DMS79 (cell line): ENCODE measurements at regions not wholly inside any gene's neighbourhood (a gene's known extent, or its start where the extent isn't known, plus 50 kb on each side); places are given as distances from the start of the nearest gene placed in this dataset.
A peak's percentile ranks its signal among the peaks of the same experiment; 100 is the strongest.

ENCODE experiments used
- DNase-seq: peaks from one replicate; lab custom pipeline; 2025; lab: John Stamatoyannopoulos, UW

GRCh38 chr2:150417278-150417677 lies 70.2 kb downstream of the RND3 start:
- no peak for DNase-seq

DNA sequence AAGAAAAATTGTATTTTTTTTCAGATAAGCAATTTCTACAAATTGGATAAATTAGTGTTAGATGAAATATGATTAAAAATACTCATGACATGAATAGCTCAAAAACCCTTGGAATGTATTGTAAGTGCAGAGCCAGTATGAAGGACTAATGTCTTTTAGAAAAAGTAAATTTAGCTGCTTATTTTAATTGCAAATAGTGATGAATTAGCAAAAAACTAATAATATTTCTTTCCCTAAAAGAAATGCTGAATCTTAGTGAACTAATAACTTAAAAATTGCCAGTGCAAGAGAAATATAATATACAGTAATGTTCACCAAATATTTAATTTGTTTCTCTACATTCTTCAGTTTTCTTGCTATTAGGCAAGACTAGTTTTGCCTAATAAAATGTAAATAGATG lies 72.4 kb downstream of the RND3 start:
- DNase-seq: no peak

- no peak for DNase-seq
These were observed 73.6 kb downstream of the RND3 start for GRCh38 chr2:150413910-150414309.

DNA sequence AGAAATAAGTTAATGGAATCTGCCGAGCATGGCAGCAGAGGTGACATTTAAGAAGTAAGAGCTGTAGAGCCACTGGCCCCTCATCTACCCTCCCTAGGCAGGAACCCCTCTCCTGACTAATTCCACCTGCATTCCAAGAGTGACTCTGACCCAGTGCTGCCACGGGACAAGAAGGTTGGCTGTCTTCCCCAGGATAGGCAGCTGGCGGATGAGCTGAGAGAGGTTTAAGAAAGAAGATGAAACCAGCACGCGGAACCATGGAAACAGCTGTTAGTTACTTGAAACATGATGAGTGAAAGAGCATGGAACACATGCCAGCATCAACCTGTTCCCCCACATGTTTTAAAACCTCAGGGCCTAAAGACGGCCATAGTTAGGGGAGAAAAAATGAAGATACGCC lies 74.1 kb downstream of the RND3 start:
- no peak for DNase-seq

- no peak for DNase-seq
These were observed 76.7 kb downstream of the RND3 start for GRCh38 chr2:150410809-150411208.

DNA sequence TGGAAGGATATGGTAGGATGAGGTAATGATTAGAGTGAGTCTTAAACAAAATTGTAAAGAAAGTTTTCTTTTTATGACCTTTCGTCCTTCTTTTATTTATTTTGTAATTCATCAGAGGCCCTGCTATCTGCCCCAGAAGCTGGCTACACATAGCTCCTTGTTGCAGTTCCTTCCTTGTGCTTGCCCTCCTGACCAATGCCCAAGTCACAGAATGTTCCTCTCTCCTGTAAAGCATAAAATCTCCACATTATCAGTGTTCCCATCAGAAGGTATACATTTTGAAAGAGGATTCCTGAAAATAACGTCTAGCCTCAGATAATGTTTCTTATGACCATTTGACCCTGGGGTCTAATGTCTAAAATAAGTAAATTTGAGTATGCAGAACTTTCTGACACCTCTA lies 78.3 kb downstream of the RND3 start:
- DNase-seq: no peak

DNA sequence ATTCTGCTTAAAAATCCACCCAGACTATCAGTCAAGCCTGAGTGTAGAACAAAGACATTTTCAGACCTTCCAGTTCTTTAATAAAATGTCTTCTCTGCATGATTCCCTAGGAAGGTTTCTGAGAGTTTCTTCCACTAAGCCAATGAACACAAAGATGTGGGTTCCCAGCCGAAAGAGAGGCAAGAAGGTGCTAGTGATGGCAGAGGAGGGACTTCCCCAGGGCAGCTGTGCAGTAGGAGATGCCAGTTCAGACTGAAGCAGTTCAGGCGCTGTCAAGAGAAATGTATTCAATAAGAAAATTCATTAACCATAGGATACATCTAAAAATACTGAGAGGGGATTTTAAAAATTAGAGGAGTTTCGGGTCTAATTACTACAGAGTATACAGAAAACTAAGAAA lies 83.3 kb downstream of the RND3 start:
- no peak for DNase-seq

- DNase-seq: peak; percentile 71
These were observed 84.0 kb downstream of the RND3 start for GRCh38 chr2:150403457-150403856.

GRCh38 chr2:150402953-150403352 lies 84.5 kb downstream of the RND3 start:
- no peak for DNase-seq

GRCh38 chr2:150400849-150401248 lies 86.6 kb downstream of the RND3 start:
- no peak for DNase-seq

- no peak for DNase-seq
These were observed 94.9 kb downstream of the RND3 start for GRCh38 chr2:150392614-150393013.

- DNase-seq: no peak
These were observed 95.7 kb downstream of the RND3 start for GRCh38 chr2:150391779-150392178.

- DNase-seq: no peak
These were observed 98.0 kb downstream of the RND3 start for GRCh38 chr2:150389447-150389846.

DNA sequence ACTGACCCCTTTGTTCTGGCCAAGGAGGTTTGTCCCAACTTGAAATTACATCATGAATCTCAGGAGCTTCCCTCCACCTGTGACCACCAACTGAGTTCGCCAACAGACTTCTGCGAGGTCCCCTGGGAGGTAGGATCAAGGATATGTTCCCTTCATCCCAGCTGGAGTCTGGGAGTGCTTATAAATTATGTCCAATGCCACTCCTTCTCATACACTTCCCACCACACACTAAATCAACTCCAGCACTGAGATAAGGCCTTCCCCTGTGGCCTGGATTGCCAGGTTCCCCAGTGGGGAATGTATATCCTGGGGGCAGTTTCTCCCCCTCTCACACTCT lies 99.2 kb downstream of the RND3 start:
- DNase-seq: no peak

DNA sequence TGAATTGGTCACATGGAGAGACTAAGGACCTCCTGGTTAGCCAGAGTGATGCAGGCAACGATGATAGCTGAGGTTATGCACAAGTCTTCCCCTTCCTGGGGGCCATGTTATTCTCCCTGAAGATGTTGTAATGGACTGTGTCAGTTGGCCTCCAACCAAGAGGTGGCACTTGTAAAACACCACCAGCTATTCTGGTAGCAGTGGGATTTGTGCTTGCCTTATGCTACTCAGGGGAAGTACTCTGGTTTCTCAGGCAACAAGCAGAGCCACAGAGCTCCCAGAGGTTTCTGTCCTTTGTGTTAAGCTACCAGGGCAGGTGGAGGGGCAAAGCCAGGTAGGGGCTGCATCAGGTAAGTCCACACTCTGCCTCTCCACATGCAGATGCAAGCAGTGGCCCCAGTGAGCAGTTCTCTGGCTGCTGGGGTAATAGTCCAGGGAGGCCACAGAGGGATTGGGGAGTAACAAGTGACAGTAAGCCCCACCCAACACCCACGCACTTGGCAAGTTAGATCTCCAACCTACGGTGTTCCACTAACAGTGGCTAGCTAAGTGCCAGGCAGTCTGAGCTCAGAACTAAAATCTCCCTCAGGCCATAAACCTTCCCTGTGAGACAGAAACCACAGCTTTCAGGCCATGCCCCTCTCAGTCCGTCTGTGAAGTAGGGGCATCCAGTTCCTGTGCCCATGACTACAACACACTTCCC lies 99.7 kb downstream of the RND3 start:
- DNase-seq: no peak

- no peak for DNase-seq
These were observed 102.3 kb downstream of the RND3 start for GRCh38 chr2:150385211-150385610.

DNA sequence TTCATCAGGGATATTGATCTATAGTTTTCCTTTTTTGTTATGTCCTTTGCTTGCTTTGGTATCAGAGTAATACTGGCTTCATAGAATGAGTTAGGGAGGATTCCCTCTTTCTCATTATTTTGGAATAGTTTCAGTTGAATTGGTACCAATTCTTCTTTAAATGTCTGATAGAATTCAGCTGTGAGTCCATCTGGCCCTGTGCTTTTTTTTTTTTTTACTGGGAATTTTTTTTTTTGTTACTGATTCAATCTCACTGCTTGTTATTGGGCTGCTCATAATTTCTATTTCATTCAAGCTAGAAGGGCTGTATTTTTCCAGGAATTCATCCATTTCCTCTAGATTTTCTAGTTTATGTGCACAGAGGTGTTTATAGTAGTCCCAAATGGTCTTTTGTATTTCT lies 103.9 kb downstream of the RND3 start:
- DNase-seq: no peak

GRCh38 chr2:150379166-150379565 lies 108.3 kb downstream of the RND3 start:
- DNase-seq: no peak

GRCh38 chr2:150378686-150379085 lies 108.8 kb downstream of the RND3 start:
- DNase-seq: no peak

DNA sequence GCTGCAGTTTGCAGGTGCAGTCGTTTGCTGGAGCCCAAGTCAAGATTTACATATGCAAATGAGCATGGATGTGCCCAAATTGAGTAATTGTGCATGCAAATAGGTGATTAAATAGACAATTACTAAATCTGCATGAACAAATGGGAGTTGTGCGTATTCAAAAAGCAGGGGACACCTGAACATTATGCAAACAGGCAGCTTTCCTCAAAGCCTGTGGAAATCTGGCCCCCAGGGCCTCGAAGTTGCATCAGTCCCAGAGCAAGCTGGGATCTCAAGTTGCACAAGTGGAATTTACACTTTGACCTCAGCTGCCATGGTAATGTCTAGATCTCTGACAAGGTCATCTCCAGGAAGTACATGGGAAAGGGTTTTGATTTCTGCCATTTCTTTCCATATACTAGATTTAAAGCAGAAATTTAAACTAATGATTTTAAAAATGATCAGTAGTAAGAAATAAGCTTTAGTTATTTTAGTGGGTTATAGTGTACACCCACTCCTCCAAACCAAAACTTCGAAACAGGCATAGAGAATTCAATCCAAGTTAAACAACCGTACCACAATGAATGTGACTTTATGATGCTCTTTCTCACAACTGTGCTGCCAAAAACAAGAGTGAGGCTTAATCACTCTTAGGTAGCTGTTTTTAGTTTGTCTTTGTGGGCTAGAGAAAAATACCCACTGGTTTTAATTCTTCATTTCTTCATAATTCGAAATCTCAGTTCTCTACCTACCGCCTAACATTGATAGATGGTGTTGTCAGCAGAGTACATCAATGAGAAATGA lies 110.7 kb downstream of the RND3 start:
- no peak for DNase-seq

GRCh38 chr2:150375333-150375732 lies 112.1 kb downstream of the RND3 start:
- no peak for DNase-seq

- no peak for DNase-seq
These were observed 113.0 kb downstream of the RND3 start for GRCh38 chr2:150374492-150374891.

GRCh38 chr2:150373374-150373773 lies 114.1 kb downstream of the RND3 start:
- no peak for DNase-seq
